HCT116 (cell line): ENCODE measurements at regions not wholly inside any gene's neighbourhood (a gene's known extent, or its start where the extent isn't known, plus 50 kb on each side); places are given as distances from the start of the nearest gene placed in this dataset.

Experiments used
- EZH2 ChIP-seq: fragments of 200-600 bp; sonication (generic); IDR thresholded peaks from 2 replicates; pipeline ENCODE4 v1.6.1; 2017; ENCODE audit warnings: antibody characterized with exemption, mixed run types
- EZH2phosphoT487 ChIP-seq: fragments of 200-600 bp; IDR thresholded peaks from 2 replicates; pipeline ENCODE4 v1.6.1; 2018; ENCODE audit warnings: antibody characterized with exemption, borderline replicate concordance
- JUND ChIP-seq: IDR thresholded peaks from 2 replicates; pipeline ENCODE4 v1.6.1; 2012
- POLR2A ChIP-seq: IDR thresholded peaks from 2 replicates; pipeline ENCODE4 v1.7.0; 2011; ENCODE audit warnings: borderline replicate concordance; ENCODE audit not compliant: insufficient read depth, insufficient read length; ENCODE audit errors: extremely low read depth
- POLR2AphosphoS5 ChIP-seq: IDR thresholded peaks from 2 replicates; pipeline ENCODE4 v1.6.1; 2011; ENCODE audit warnings: mild to moderate bottlenecking, low read depth, low read length, moderate library complexity
- SIN3A ChIP-seq: IDR thresholded peaks from 2 replicates; pipeline ENCODE4 v1.6.1; 2012; ENCODE audit warnings: low read depth
- ZNF274 ChIP-seq: fragments of 200-500 bp; sonication (Bioruptor generic); IDR thresholded peaks from 2 replicates; pipeline ENCODE4 v1.6.1; 2014; ENCODE audit warnings: mild to moderate bottlenecking, low read depth, low read length, inconsistent platforms
- TF ChIP-seq, protein P1 (sequence below): IDR thresholded peaks from 2 replicates; pipeline ENCODE4 v1.6.1; 2012
- TF ChIP-seq, protein P2 (sequence below), 3 experiments: fragments of 200-600 bp in 1 of 3; sonication (generic) in 1 of 3; IDR thresholded peaks in 2 of 3; conservative IDR thresholded peaks in 1 of 3; 2 replicates each; pipeline ENCODE4 v1.5.1; 2012 to 2017; ENCODE audit warnings: low read depth in 2 of 3, low read length in 2 of 3, antibody characterized with exemption in 1 of 3, borderline replicate concordance in 1 of 3, control low read depth in 1 of 3, mild to moderate bottlenecking in 1 of 3, mixed read lengths in 1 of 3, mixed run types in 1 of 3, moderate library complexity in 1 of 3; ENCODE audit not compliant: insufficient read depth in 1 of 3
- TF ChIP-seq, protein P3 (sequence below): IDR thresholded peaks from 2 replicates; pipeline ENCODE4 v1.6.1; 2012; ENCODE audit warnings: low read depth

- TF ChIP-seq, protein P1, sequence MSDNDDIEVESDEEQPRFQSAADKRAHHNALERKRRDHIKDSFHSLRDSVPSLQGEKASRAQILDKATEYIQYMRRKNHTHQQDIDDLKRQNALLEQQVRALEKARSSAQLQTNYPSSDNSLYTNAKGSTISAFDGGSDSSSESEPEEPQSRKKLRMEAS = no peak
- TF ChIP-seq POLR2AphosphoS5 = no peak
- no peak for TF ChIP-seq EZH2phosphoT487
- TF ChIP-seq POLR2A = no peak
- TF ChIP-seq, protein P2, sequence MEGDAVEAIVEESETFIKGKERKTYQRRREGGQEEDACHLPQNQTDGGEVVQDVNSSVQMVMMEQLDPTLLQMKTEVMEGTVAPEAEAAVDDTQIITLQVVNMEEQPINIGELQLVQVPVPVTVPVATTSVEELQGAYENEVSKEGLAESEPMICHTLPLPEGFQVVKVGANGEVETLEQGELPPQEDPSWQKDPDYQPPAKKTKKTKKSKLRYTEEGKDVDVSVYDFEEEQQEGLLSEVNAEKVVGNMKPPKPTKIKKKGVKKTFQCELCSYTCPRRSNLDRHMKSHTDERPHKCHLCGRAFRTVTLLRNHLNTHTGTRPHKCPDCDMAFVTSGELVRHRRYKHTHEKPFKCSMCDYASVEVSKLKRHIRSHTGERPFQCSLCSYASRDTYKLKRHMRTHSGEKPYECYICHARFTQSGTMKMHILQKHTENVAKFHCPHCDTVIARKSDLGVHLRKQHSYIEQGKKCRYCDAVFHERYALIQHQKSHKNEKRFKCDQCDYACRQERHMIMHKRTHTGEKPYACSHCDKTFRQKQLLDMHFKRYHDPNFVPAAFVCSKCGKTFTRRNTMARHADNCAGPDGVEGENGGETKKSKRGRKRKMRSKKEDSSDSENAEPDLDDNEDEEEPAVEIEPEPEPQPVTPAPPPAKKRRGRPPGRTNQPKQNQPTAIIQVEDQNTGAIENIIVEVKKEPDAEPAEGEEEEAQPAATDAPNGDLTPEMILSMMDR (IDR thresholded peaks at IDR 0.05 in 2 of 3, conservative IDR thresholded peaks at IDR 0.05 in 1 of 3; ENCODE audit: borderline replicate concordance in 1 of 3, insufficient read depth in 1 of 3, low read depth in 2 of 3, low read length in 2 of 3) = no peak
- TF ChIP-seq SIN3A = no peak
- no peak for TF ChIP-seq ZNF274
- TF ChIP-seq, protein P3, sequence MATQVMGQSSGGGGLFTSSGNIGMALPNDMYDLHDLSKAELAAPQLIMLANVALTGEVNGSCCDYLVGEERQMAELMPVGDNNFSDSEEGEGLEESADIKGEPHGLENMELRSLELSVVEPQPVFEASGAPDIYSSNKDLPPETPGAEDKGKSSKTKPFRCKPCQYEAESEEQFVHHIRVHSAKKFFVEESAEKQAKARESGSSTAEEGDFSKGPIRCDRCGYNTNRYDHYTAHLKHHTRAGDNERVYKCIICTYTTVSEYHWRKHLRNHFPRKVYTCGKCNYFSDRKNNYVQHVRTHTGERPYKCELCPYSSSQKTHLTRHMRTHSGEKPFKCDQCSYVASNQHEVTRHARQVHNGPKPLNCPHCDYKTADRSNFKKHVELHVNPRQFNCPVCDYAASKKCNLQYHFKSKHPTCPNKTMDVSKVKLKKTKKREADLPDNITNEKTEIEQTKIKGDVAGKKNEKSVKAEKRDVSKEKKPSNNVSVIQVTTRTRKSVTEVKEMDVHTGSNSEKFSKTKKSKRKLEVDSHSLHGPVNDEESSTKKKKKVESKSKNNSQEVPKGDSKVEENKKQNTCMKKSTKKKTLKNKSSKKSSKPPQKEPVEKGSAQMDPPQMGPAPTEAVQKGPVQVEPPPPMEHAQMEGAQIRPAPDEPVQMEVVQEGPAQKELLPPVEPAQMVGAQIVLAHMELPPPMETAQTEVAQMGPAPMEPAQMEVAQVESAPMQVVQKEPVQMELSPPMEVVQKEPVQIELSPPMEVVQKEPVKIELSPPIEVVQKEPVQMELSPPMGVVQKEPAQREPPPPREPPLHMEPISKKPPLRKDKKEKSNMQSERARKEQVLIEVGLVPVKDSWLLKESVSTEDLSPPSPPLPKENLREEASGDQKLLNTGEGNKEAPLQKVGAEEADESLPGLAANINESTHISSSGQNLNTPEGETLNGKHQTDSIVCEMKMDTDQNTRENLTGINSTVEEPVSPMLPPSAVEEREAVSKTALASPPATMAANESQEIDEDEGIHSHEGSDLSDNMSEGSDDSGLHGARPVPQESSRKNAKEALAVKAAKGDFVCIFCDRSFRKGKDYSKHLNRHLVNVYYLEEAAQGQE = no peak
- TF ChIP-seq EZH2 = no peak
- TF ChIP-seq JUND = no peak
Measured at GRCh38 chr13:51007216-51007615, 97.6 kb downstream of the RNASEH2B start.
